GM21723 (cell line): ENCODE measurements at regions not wholly inside any gene's neighbourhood (a gene's known extent, or its start where the extent isn't known, plus 50 kb on each side); places are given as distances from the start of the nearest gene placed in this dataset.
"Not testable (repeated sequence)": the region's sequence is repeated elsewhere in the genome, so short reads cannot be mapped to it uniquely, and the experiment has no call there.

Experiments
- ATAC-seq: cut with Tn5 transposase; IDR thresholded peaks from one replicate; pipeline ENCODE4 v1.9.1; 2021; ENCODE audit warnings: mild to moderate bottlenecking, moderate library complexity; ENCODE audit not compliant: unreplicated experiment

DNA sequence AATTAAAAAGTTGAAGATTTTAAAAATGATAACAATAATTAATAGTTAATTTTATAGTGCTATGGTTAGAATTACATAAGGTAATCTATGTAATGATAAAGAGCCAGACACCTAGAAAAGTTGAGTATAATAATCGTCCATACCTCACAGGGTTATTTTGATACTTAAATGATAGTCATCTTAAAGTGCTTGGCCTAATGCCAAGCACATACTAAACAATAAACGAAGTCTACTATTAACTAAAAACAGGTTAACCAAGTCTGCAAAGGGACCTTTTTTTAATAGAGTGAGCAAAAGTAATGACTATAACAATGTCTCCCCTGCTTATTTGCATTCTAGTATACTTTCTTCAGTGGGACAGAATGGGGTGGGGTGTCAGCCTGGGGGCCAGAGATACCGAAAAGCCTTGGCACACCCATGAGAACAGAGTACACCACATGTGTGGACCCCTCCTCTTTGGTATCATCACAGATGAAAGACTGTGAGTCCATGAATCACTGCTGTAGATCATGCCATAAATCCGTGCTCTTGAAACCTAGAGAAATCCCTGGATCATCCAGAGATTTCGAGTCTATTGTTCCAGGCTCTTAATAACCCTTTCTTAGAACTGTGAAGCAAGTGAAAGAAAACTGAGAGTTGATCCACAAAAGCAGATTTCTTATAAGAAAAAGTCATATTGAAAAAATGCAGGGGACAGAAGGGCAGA is 249.5 kb downstream of the PRELID2 start:
- no peak for ATAC-seq

DNA sequence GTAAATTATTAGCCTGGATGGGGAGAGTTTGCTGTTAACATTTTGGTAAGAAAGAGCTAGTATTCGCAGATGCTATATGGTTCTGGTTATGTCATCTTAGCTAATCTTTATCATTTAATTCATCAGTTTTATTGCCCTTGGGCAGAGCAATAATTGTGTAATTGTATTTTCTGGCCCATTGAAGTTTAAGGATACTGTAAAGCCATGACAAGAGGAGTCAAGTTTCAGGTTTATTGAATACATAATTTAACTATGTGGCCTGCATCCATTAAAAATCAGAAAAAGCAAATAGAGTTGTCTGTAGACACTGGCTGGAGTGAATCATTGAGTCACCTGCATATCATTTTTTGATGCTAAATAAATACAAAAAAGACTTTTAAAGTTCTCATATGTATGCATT is 255.8 kb downstream of the PRELID2 start:
- ATAC-seq, result no peak

DNA sequence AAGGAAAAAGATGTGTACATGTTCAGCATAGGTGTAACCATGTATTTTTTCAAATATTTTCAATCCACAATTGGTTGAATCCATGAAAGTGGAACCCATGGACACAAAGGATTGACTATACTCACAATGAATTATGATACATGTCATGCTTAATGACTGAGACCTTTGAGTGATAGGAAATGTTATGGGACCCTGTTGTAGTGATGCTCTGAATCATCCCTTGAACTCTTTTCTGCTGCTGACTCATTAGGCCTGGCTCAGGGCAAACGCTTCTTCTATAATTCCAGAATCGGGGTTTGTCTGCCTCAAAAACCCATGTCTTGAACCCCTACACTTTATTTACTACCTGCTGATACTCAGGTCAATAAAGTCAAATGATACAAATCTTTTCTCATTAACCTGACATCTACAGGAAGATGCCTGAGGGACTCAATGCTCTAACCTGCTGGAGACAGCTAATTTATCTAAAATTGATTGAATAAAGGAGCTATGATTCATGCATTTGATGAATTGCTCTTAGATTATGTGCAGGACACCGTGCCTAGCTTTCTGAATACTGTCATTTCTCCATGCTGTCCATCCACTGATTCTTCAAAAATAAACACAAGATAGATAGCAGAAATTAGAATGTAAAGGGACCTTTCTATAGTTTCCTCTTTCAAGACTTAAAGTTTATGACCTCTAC is 260.1 kb downstream of the PRELID2 start:
- no peak for ATAC-seq

DNA sequence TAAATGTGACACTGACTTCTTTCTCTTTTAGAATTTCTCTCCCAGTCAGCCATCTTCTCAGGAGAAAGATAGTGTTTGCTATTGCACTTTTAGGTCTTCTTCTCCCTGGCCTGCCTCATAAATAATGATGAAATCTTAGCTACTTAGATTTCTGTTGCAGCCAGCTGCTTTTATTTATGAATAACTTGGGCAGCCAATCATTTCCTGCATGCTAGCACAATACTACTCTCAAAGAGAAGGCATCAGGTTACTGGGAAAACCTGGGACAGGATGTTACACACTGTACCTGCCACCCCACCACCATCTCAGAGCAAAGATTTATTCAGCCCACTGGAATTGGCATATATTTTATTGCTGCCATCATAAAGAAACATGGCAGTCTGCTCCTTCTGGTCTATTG is 266.6 kb downstream of the PRELID2 start:
- no peak for ATAC-seq

DNA sequence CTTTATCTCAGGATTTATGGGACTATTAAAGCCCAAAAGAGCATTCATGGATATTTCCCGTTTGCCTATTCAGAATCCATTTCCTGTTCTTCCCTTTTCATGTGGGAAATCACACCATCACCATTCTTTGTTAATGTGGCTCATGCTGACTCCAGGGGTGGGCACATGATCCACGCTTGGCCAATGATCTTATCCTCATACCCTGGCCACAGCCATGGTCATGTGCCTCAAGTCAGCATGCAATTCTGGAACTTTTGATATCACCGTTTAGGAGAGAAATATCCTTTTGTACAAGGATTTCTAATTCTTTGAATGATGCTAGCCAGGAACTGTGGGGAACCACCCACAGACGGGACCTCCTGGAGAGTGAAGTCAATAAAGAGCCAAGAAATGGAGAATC is 272.2 kb downstream of the PRELID2 start:
- ATAC-seq, result no peak

DNA sequence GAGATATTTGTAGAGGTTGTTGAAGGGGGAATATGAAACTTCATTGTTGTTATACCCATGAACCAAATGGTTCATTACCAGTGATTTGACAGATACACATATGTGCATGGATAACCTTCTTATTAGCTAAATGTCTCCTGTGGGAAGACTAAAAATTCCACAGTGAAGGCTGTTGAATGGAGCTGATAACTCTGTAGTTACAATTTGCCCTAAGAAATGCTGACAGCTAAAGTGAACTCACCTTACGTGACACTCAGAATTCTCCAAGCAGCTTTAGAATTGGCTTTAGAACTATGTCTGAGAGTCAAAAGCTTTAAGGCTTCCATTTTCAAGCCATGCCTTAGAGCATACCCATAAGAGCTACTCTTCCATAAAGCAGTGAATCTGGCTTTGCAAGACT is 276.9 kb downstream of the PRELID2 start:
- no peak for ATAC-seq

DNA sequence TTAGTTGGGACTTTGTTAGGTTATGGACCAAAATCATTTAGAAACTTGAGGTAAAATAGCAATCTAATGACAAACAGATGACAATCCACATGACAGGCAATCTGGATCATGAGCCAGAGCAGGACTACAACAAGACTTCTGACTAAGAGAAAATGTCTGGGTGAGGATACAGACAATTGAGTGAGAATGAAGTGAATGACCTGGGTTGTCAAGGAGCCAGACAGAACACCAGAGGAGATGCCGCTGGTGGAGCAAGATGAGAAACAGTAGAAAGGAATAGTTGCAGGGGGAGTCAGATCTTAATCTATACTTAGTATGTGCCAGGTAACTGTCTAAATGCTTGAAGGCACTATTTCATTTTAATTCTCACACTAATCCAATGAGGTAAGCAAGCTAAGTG is 277.8 kb downstream of the PRELID2 start:
- no peak for ATAC-seq

DNA sequence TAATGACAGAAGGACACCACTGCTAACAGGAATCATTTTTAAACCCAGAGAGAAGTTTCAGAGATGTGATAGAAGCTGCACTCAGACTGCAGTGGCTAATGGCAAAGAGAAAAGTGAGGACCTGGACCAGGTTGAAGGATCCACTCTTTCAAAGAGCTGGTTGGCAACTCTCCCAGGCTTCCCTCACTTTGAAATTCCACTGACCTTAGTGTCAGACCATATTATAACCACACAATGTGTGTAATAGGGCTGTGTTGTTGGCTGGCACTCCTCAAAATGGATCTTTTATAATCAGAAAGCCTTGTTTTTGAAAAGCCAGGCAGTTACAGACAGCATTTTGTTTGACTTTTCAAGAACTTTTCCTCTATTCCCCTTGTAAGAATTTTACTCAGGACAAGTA is 280.7 kb downstream of the PRELID2 start:
- ATAC-seq, result no peak

DNA sequence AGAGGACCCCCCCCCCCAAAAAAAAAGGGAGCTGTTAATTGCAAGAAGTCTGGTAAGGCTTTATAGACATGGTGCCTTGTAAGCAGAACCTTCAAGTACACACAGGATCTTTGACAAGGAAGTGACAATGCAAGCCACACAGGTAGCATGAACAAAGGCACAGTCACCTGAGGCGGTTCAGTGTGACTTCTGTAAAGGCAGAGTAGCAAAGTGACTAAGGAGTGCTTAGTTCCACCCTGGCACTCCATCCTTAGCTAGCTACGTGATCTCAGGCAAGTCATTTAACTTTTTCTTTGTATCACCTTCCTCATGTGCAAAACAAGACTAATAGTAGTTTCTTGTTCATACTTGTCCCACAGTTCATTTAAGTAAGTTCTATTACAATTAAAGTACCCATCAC is 282.0 kb downstream of the PRELID2 start:
- no peak for ATAC-seq

DNA sequence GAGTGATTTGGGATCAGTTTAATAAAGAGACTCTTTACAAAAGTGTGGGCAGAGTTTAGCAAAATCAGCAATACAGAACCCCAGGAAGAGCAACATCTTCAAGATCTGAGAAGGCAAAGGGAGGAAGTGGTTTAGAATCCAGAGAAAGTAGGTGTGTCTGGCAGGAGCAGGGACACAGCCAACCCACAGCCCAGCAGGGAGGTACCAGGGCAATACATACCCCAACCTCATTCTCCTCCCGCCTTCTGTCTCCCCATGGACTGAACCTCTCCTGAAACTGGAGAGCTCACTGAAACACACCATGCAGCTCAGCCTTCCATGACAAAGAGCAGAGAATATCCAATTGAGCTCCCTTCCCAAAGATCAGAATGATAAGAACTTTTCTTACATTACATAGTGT is 283.4 kb downstream of the PRELID2 start:
- no peak for ATAC-seq

DNA sequence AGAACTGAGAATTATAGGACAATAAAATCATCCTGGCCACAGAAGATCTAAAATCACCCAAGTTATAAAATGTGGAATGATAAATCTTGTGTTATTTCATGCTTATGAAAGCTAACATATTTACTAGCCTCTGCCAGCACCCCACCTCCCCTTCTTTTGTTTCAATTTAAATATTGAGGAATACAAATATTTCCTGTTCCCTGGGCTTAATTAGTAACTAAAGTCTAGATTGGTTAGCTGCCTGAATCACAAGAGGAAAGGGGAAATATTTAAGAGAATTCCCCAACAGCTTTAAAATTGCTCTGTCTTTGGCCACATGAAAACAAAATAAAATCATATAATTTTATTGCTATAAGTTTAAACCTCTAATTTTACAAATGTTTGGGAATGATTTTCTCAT is 287.0 kb downstream of the PRELID2 start:
- ATAC-seq, result no peak

DNA sequence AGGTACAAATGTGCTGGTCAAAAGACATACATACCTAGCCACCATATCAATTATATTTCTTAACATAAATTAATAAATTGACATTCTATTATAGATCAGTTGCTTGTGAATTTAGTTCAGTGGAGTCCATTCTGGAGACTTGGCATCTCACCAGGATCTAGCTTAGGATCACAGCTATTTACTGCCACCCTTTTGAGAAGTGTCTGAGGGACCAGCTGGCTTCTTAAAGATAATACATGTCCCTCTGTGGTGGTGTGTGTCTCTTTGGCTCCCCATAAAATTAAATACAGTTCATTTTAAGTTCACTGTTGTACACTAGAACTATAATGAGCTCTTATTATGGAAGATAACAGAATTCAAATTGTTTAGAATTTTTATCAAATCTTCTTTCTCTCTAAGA is 290.7 kb downstream of the PRELID2 start:
- no peak for ATAC-seq

DNA sequence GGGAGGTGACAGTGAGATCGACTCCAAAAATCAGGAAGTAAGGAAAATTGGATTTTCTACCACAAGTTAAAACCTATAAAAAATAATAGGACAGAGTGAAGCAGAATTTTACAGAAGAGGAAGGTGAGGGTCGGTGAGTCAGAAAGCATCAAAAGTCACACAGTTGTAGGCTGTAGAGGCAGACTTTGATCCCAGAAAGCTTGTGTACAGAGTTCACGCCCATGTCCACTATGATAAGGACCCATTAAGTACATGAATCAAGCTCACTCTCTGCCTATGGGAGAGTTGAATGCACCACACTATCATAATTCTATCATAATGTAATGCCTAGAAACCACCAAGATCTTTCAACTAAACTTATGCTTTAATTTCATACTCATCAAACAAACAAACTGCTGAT is 291.2 kb downstream of the PRELID2 start:
- ATAC-seq, result no peak

DNA sequence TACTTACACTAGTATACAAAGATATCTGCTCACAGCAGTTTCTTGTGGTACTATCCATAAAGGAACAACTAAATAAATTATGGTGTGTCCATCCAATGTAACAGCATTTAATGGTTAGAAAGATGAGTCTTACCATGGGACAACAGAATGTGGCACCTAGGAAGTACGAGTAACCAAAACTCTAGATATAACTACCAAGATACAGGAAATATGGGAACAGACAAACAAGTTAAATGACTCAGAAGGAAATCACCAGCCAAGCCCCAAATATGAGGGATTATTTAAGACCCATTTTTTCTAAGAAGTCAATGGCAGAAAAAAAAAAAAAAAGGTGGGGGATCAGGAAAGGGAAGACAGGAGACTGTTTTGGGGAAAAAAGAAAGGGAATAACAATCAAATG is 294.8 kb downstream of the PRELID2 start:
- ATAC-seq, result no peak

DNA sequence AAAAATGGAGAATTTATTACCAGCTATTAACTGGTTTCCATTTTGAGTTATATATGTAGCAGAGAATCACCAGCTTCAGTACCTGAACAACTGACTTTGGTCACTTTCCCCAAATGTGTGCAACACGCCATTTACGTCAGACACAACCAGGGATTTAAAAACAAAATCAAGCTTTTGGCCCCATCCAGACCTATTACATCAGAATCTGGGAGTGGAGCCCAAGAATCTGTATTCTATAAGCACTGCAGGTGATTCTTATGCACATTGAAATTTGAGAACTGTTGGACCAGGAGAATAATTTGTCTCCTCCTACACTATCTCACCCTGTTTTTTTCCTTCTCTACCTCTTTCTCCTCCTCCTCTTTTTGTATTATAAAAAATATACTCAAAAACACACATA is 295.9 kb downstream of the PRELID2 start:
- ATAC-seq, result no peak

DNA sequence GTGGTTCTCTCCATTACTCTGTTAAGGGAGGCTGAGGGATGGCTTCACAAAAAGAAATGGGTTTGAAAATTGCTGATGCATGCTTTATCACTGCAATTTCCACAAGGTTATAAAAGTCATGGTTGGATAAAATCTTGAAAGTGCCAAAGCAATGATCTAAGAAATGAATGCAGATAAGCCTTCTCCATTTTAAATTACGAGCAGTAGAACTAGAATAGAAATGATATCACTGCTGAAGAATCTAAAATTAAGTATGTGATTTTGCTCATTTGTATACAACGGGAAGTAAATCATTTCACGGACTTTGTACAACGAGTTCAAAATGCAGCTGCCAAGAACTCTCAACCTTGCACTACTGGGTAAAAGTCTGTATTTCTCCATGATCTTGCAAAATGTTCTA is 299.0 kb downstream of the PRELID2 start:
- ATAC-seq, result no peak

DNA sequence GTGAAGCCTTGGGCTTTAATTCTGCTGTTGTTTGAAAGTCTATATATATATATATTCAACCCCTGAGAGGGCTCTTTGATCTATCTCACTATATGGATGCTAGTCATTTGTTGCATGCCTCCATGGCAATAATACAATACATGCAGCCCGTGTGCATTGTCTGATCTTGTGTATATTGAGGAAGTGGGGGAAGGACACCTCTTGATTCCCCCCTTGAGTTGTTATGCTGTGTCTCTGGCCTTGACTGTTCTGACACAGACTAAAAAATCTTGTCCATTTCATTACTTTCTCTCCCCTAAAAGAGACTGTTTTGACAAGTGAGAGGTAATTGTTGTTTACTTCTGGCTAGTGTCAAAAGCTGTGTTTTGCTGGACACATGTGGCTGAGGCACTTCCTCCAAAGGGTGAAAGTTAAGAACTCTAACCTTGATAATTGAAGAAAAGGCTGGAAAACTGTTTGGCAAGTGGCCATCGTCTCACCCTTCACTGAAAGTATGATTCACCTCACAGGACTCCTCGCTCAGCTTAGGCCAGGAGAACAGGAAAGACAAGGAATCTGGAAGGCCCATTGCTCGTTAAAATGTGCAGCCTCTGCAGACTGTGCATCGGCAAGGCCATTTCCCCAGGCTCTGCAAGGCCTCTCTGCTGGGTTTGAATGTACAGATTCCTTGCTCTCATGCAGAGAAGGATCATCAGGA is 304.0 kb downstream of the PRELID2 start:
- ATAC-seq, result no peak

DNA sequence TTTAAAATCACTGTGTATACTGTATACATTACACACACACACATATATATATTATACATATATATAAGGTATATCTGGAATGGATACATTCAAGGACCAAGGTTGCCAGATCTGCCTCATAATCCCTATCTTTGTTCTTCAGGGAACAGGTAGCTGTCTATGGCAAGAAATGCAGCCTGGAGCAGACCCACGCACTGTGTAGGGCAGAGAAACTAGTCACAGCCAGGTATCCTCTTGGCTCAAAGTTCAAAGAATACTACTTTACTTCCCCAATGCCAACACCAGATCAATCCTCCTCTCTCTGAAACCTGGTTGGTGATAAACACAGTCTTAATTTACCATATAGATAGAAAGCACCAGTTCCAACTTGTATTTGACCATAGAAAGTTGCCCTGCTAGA is 313.6 kb downstream of the PRELID2 start:
- no peak for ATAC-seq

DNA sequence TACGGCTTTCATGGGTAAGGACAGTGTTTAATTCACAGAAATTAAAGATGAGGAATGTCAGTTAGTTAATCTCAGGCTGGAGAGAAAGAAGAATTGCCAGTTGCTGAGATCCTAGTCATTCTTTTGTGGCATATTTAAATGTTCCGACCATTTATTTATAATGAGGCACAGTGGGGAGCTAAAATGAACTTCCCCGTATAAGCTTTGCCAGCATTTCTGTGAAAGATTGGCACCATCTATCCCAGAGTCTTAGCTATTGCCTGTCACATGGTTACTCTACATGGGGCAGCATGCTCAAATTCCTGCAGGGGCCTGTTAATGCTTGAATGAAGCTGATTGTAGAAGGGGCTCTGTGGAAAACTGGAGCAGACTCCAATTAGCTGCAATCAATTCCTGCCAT is 314.1 kb downstream of the PRELID2 start:
- no peak for ATAC-seq

DNA sequence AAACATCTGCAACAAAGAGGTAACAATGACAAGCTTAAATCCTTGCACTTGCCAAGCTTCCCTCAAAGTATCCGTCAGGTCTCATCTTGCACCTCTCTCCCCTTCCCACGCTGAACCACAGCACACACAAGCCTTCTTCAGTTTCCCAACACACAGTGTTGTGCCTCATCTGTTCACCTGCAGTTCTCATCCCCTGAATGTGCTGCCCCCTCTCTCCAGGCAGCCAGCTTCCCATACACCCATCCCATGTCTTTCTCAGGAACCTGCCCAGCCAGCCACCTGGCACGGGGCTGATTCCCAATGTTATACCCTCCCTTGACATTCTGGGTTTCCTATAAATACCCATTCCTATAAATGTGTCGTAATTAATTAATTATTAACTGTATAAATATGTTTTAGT is 314.8 kb downstream of the PRELID2 start:
- ATAC-seq, result no peak

DNA sequence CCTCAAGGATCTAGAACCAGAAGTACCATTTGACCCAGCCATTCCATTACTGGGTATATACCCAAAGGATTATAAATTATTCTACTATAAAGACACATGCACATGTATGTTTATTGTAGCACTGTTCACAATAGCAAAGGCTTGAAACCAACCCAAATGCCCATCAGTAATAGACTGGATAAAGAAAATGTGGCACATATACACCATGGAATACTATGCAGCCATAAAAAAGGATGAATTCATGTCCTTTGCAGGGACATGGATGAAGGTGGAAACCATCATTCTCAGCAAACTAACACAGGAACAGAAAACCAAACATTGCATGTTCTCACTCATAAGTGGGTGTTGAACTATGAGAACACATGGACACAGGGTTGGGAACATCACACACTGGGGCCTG is 317.6 kb downstream of the PRELID2 start:
- not testable (repeated sequence) for ATAC-seq

DNA sequence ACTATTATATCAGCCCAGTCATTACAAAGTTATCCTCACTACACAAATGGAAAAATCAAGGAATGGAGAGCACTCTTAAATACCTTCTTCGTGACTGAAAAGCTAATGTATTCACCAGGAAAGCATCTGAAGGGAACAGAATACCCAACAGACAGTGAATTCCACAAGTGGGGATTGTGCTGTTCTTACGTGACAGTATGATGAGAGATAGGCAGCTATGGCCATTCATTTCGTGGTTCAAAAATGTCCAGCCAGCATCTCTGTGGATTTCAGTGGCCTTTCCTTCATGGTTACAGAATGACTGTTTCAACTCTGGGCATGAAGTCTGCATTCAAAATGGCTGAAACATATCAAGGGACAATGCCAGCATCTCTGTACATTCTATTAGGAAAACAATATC is 323.8 kb downstream of the PRELID2 start:
- no peak for ATAC-seq
